GM12865 (cell line): ENCODE measurements at regions not wholly inside any gene's neighbourhood (a gene's known extent, or its start where the extent isn't known, plus 50 kb on each side); places are given as distances from the start of the nearest gene placed in this dataset.

Source experiments
- DNase-seq: peaks from one replicate; pipeline ENCODE4 v3.0.0; 2010; ENCODE audit warnings: low read depth
- H3K4me3 ChIP-seq: 2 replicates; pipeline ENCODE4 v1.5.1; 2011; ENCODE audit warnings: mild to moderate bottlenecking, low read depth, low read length, control low read depth
- TF ChIP-seq, protein P1 (sequence below): IDR thresholded peaks from 2 replicates; pipeline ENCODE4 v1.5.1; 2011; ENCODE audit warnings: low read length, control low read depth, low read depth, inconsistent platforms; ENCODE audit not compliant: insufficient read depth; ENCODE audit errors: missing control alignments

DNA sequence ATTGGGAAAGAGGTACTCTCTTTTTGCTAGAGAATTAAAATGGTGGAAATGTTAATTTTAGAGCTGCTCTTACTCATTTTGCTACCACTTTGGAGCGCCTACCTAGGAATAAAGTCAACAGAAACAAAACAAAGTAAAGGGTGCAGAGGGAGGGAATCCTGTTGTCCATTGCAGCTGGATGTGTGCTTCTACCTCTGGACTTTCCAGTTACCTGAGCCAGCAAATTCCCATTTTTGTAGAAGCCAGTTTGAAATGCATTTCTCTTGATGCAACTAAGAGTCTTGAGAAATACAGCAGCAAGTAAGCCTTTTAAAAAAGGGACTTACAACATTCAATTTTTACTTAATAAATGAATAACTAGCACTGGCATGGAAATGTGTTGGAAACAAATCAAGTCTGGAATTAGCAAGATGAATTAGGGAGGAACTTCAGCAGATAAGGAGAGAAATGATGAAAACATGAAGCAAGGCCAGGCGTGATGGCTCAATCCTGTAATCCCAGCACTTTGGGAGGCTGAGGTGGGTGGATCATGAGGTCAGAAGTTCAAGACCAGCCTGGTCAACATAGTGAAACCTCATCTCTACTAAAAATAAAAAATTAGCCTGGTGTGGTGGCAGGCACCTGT is 113.5 kb upstream of the CTTNBP2 start:
- H3K4me3 ChIP-seq, result no peak overlapping the region
- no peak for DNase-seq
- TF ChIP-seq, protein P1, sequence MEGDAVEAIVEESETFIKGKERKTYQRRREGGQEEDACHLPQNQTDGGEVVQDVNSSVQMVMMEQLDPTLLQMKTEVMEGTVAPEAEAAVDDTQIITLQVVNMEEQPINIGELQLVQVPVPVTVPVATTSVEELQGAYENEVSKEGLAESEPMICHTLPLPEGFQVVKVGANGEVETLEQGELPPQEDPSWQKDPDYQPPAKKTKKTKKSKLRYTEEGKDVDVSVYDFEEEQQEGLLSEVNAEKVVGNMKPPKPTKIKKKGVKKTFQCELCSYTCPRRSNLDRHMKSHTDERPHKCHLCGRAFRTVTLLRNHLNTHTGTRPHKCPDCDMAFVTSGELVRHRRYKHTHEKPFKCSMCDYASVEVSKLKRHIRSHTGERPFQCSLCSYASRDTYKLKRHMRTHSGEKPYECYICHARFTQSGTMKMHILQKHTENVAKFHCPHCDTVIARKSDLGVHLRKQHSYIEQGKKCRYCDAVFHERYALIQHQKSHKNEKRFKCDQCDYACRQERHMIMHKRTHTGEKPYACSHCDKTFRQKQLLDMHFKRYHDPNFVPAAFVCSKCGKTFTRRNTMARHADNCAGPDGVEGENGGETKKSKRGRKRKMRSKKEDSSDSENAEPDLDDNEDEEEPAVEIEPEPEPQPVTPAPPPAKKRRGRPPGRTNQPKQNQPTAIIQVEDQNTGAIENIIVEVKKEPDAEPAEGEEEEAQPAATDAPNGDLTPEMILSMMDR, result no peak

DNA sequence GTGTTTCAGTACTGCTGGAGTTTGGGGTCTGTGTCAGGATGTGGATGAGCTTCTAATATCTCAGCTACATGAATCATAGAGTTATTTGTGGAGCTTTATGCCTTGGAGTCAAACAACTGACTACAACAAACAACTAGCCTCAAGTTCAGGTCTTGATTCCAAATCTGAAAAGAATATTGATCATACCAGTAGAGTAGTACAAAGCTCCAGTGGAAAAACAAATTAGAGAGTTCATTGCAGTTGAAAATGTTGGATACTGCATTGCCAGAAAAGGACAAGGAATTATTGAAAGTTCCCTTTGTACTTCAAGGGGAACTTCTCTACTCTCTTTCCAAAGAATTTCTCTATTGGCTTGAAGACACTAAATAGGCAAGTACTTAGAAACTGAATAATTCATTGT is 117.6 kb upstream of the CTTNBP2 start:
- TF ChIP-seq, protein P1, result no peak
- no peak for DNase-seq
- H3K4me3 ChIP-seq, result no peak overlapping the region

DNA sequence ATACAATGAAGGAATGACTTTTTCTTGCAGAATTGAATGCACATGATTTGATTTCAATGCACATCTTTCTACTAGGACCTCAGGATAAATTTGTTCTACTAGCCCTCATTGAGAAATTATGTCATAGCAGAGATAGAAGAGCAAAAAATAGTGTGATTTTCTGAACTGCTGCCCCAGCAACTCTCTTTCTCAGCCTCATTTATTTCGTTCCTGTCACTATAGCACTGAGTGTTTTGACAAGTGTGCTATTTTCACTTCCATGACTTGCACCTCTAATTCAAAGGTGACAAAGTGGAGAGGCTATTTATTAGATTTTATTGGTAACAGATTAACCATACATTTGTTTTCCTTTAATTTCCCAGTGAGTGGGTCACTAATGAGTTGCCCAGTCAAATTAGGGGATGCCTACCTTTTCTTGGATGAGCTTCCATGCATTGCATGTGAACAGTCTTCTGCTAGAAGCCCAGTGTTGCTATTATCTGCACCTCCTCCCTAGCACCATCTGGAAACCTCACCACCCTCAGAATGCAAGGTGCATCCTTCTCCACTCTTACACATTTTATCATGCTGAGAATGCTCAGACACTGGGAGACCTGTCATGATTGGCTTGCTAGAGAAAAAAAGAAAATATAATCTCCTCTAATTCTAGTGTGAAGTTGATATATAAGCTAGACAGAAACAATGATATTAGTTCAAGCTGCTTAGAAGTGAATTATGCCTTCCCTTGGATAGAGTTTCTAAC is 119.6 kb upstream of the CTTNBP2 start:
- no peak for DNase-seq
- H3K4me3 ChIP-seq, result no peak overlapping the region
- TF ChIP-seq, protein P1, result no peak

DNA sequence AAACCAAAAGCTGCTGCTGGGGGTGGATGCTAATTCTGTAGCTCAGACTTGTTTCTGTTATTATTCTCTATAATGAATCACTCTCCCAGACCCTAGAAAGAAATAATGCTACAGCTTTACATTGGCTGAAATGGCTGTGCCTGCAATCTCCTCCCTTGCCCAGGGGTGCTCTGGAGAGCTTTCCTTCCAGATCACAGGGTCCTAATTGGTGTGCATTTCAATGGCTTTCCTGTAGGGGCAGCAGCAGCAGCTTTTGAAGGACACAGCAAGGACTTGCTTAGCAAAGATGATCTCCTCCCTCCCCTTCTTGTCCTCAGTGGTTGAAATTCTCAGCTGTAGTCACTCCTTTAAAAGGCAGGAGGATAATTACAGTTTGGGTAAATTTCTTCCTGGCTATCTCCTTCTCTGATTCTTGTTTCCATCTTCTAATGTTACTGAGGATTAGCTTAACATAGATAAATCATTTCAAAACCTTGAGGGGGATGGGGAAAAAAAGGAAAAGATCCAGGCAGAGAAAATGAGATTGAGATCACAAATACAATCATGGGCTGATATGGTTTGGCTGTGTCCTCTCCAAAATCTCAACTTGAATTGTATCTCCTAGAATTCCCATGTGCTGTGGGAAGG is 120.2 kb upstream of the CTTNBP2 start:
- DNase-seq, result peak; percentile 49

DNA sequence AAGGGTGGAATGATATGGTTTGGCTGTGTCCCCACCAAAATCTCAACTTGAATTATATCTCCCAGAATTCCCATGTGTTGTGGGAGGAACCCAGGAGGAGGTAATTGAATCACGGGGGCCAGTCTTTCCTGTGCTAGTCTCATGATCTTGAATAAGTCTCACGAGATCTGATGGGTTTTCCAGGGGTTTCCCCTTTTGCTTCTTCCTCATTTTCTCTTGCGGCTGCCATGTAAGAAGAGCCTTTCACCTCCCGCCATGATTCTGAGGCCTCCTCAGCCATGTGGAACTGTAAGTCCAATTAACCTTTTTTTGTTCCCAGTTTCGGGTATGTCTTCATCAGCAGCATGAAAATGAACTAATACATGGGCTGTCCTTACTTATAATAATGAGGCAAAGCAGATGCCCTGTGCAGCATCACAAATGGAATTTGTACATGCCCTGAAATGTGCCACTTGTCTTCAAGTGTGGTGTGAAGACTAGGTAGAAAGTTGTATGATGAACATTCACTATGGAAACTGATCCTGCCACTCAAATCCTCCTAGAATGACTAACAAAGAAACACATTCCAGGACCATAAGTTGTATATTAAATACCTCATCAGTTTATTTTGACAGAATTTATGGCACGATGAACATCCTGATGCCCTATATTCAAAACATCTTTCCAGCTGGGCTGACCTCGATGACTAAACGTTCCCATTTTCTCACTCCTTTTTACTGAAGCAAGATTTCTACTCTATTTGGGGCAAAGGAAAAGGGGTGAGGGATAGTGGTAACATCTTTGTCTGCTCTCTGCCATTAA is 122.8 kb upstream of the CTTNBP2 start:
- no peak for DNase-seq
- H3K4me3 ChIP-seq, result no peak overlapping the region
- TF ChIP-seq, protein P1, result no peak

More for the DNA sequence above, 120.2 kb upstream of the CTTNBP2 start:
- TF ChIP-seq, protein P1, result peak; percentile 60
- H3K4me3 ChIP-seq, result no peak overlapping the region

DNA sequence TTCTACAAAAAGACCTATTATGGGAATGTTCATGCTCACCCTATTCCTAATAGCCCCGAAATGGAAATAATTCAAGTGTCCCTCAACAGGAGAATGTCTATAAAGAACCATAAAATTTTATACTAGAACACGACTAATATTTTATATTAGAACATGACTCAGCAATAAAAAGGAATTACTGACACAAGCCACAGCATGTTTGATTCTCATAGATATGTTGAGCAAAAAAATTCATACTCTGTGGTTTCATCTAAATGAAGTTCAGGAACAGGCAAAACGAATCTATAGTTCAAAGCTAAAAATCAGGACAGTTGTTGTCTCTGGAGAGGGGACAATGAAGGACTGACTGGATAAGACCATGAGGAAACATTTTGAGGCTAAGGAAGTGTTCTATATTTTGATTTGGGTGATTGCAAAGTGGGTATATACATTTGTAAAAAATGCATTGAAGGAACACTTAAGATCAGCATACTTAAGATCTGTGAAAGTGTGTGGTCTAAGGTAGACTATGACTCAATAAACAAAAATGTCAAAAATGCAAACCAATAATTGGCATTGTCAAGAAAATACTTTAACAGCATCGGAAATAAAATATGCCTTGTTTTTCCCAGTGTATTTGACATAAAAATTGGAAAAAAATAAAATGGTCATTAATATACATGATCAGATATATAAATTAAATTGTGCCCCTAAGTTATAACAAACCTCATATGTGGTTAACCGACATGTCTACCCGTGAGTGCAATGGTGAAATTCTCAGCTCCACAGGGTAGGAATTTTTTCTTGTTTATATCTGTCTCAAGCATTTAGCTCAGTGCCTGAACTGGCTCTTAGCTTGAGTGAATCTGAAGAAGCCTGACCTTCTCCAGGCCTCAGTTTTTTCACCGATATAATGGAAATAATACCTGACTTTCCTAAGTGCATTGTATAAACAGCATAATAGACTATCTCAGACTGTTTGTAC is 124.9 kb upstream of the CTTNBP2 start:
- DNase-seq, result no peak
- H3K4me3 ChIP-seq, result no peak overlapping the region
- TF ChIP-seq, protein P1, result no peak
